ENCODE measurements at regions not wholly inside any gene's neighbourhood (a gene's known extent, or its start where the extent isn't known, plus 50 kb on each side); places are given as distances from the start of the nearest gene placed in this dataset.

- TF ChIP-seq DEAF1 (CRISPR knock-in tag; IDR thresholded peaks at IDR 0.05) = no peak
- peak; percentile 55; the same call in 1 of the 2 replicates for TF ChIP-seq JUN (IDR thresholded peaks at IDR 0.05; ENCODE audit: borderline replicate concordance, low read depth, low read length)
- no peak for TF ChIP-seq JUN (CRISPR knock-in tag; IDR thresholded peaks at IDR 0.05; ENCODE audit: borderline replicate concordance)
- no peak for TF ChIP-seq FOXP1 (CRISPR knock-in tag; IDR thresholded peaks at IDR 0.05)
- no peak for TF ChIP-seq HDAC3 (IDR thresholded peaks at IDR 0.05; ENCODE audit: borderline replicate concordance, partially characterized antibody)
- no peak for TF ChIP-seq KLF1 (tag; IDR thresholded peaks at IDR 0.05)
- no peak for TF ChIP-seq DACH1 (IDR thresholded peaks at IDR 0.05; ENCODE audit: partially characterized antibody)
- TF ChIP-seq KLF13 (tag; IDR thresholded peaks at IDR 0.05; ENCODE audit: borderline replicate concordance, low read depth) = no peak
- TF ChIP-seq NR1H2 (CRISPR knock-in tag; IDR thresholded peaks at IDR 0.05) = no peak
- TF ChIP-seq TEAD4 (IDR thresholded peaks at IDR 0.05; ENCODE audit: low read length) = peak; percentile 91
- TF ChIP-seq TEAD4 (CRISPR knock-in tag; IDR thresholded peaks at IDR 0.05; ENCODE audit: borderline replicate concordance) = no peak
- TF ChIP-seq CBX8 (IDR thresholded peaks at IDR 0.05; ENCODE audit: borderline replicate concordance, extremely low read depth, low read depth, low read length, poor library complexity, severe bottlenecking) = no peak
- TF ChIP-seq SRSF7 (optimal IDR thresholded peaks at IDR 0.05; ENCODE audit: low read depth, low read length) = no peak
- peak; percentile 94 for TF ChIP-seq TCF3 (CRISPR knock-in tag; IDR thresholded peaks at IDR 0.05)
- peak; percentile 85 for TF ChIP-seq CBFA2T3 (IDR thresholded peaks at IDR 0.05)
- no peak for TF ChIP-seq ZNF551 (CRISPR knock-in tag; IDR thresholded peaks at IDR 0.05)
- TF ChIP-seq PRPF4 (IDR thresholded peaks at IDR 0.05; ENCODE audit: insufficient read depth, low read depth, low read length, poor library complexity, severe bottlenecking) = no peak
- peak; percentile 54; the same call in 1 of the 2 replicates for TF ChIP-seq CREM (IDR thresholded peaks at IDR 0.05; ENCODE audit: low read depth)
- no peak for TF ChIP-seq KAT7 (CRISPR knock-in tag; IDR thresholded peaks at IDR 0.05; ENCODE audit: borderline replicate concordance)
- TF ChIP-seq RFX1 (IDR thresholded peaks at IDR 0.05) = no peak
- TF ChIP-seq TBP (optimal IDR thresholded peaks at IDR 0.05; ENCODE audit: low read depth, low read length) = no peak
- no peak for TF ChIP-seq ZNF655 (CRISPR knock-in tag; IDR thresholded peaks at IDR 0.05)
- TF ChIP-seq BRCA1 (IDR thresholded peaks at IDR 0.05) = no peak
- no peak for TF ChIP-seq BRCA1 (CRISPR knock-in tag; IDR thresholded peaks at IDR 0.05)
- no peak for TF ChIP-seq E4F1 (CRISPR knock-in tag; IDR thresholded peaks at IDR 0.05; ENCODE audit: borderline replicate concordance)
- TF ChIP-seq ZSCAN32 (CRISPR knock-in tag; IDR thresholded peaks at IDR 0.05) = peak; percentile 80
Measured at GRCh38 chr3:139134678-139135372, 90.1 kb upstream of the PRR23C start (continued).
